ENCODE measurements at regions not wholly inside any gene's neighbourhood (a gene's known extent, or its start where the extent isn't known, plus 50 kb on each side); places are given as distances from the start of the nearest gene placed in this dataset.

- no peak for DNase-seq (ENCODE audit: low read depth, low spot score)
- H3K27ac ChIP-seq (ENCODE audit: low read depth, low read length) = no peak overlapping the region
- no peaks in the 10 kb centered on the region for H3K9me3 ChIP-seq (ENCODE audit: control insufficient read depth, insufficient read depth, low read length)
- CTCF ChIA-PET = no interaction called here
- POLR2A ChIA-PET = no interaction called here
- no peak overlapping the region for H3K4me3 ChIP-seq (ENCODE audit: low read depth, low read length)
- TF ChIP-seq CTCF (IDR thresholded peaks at IDR 0.05; ENCODE audit: low read depth, low read length) = no peak
- no peaks in the 10 kb centered on the region for H3K27me3 ChIP-seq (ENCODE audit: control insufficient read depth, insufficient read depth, low read length)
Measured at GRCh38 chr4:117328333-117328732, 243.0 kb upstream of the TRAM1L1 start.

- CTCF ChIA-PET = no interaction called here
- no peaks in the 10 kb centered on the region for H3K27me3 ChIP-seq (ENCODE audit: control insufficient read depth, insufficient read depth, low read length)
- TF ChIP-seq CTCF (IDR thresholded peaks at IDR 0.05; ENCODE audit: low read depth, low read length) = no peak
- no peak overlapping the region for H3K4me3 ChIP-seq (ENCODE audit: low read depth, low read length)
- DNase-seq (ENCODE audit: low read depth, low spot score) = no peak
- POLR2A ChIA-PET = no interaction called here
- H3K9me3 ChIP-seq (ENCODE audit: control insufficient read depth, insufficient read depth, low read length) = no peaks in the 10 kb centered on the region
- H3K27ac ChIP-seq (ENCODE audit: low read depth, low read length) = no peak overlapping the region
Measured at GRCh38 chr4:117331817-117332216, 246.4 kb upstream of the TRAM1L1 start.

- ChIA-PET CTCF (no interaction called here), POLR2A (no interaction called here)
- H3K27ac ChIP-seq (ENCODE audit: low read depth, low read length) = no peak overlapping the region
- no peak for TF ChIP-seq CTCF (IDR thresholded peaks at IDR 0.05; ENCODE audit: low read depth, low read length)
- DNase-seq (ENCODE audit: low read depth, low spot score) = no peak
- H3K4me3 ChIP-seq (ENCODE audit: low read depth, low read length) = no peak overlapping the region
- no peaks in the 10 kb centered on the region for H3K9me3 ChIP-seq (ENCODE audit: control insufficient read depth, insufficient read depth, low read length)
- no peaks in the 10 kb centered on the region for H3K27me3 ChIP-seq (ENCODE audit: control insufficient read depth, insufficient read depth, low read length)
Measured at GRCh38 chr4:117334451-117335188, 249.2 kb upstream of the TRAM1L1 start.

- no peak overlapping the region for H3K27ac ChIP-seq (ENCODE audit: low read depth, low read length)
- no peaks in the 10 kb centered on the region for H3K27me3 ChIP-seq (ENCODE audit: control insufficient read depth, insufficient read depth, low read length)
- DNase-seq (ENCODE audit: low read depth, low spot score) = no peak
- POLR2A ChIA-PET = no interaction called here
- CTCF ChIA-PET = no interaction called here
- no peak overlapping the region for H3K4me3 ChIP-seq (ENCODE audit: low read depth, low read length)
- no peak for TF ChIP-seq CTCF (IDR thresholded peaks at IDR 0.05; ENCODE audit: low read depth, low read length)
- H3K9me3 ChIP-seq (ENCODE audit: control insufficient read depth, insufficient read depth, low read length) = no peaks in the 10 kb centered on the region
Measured at GRCh38 chr4:117357437-117357836, 272.1 kb upstream of the TRAM1L1 start.

- H3K27me3 ChIP-seq (ENCODE audit: control insufficient read depth, insufficient read depth, low read length) = no peaks in the 10 kb centered on the region
- no peak for DNase-seq (ENCODE audit: low read depth, low spot score)
- no peak overlapping the region for H3K27ac ChIP-seq (ENCODE audit: low read depth, low read length)
- no peak for TF ChIP-seq CTCF (IDR thresholded peaks at IDR 0.05; ENCODE audit: low read depth, low read length)
- no peak overlapping the region for H3K4me3 ChIP-seq (ENCODE audit: low read depth, low read length)
- ChIA-PET CTCF (no interaction called here), POLR2A (no interaction called here)
- H3K9me3 ChIP-seq (ENCODE audit: control insufficient read depth, insufficient read depth, low read length) = no peaks in the 10 kb centered on the region
Measured at GRCh38 chr4:117357866-117358265, 272.5 kb upstream of the TRAM1L1 start.
